ENCODE measurements at regions not wholly inside any gene's neighbourhood (a gene's known extent, or its start where the extent isn't known, plus 50 kb on each side); places are given as distances from the start of the nearest gene placed in this dataset.
"Not testable (repeated sequence)": the region's sequence is repeated elsewhere in the genome, so short reads cannot be mapped to it uniquely, and the experiment has no call there.

- no peak for DNase-seq
These were observed 144.5 kb upstream of the DIAPH2 start for GRCh38 chrX:96540111-96540631.

- not testable (repeated sequence) for DNase-seq
These were observed 138.4 kb upstream of the DIAPH2 start for GRCh38 chrX:96546281-96546680.

GRCh38 chrX:96551322-96551872 is 133.2 kb upstream of the DIAPH2 start:
- no peak for DNase-seq

- no peak for DNase-seq
These were observed 127.8 kb upstream of the DIAPH2 start for GRCh38 chrX:96556886-96557285.

GRCh38 chrX:96561129-96561528 is 123.5 kb upstream of the DIAPH2 start:
- DNase-seq = not testable (repeated sequence)

- DNase-seq = no peak
These were observed 121.0 kb upstream of the DIAPH2 start for GRCh38 chrX:96563646-96564045.

GRCh38 chrX:96564595-96564994 is 120.0 kb upstream of the DIAPH2 start:
- no peak for DNase-seq

GRCh38 chrX:96566878-96567277 is 117.8 kb upstream of the DIAPH2 start:
- DNase-seq = no peak

GRCh38 chrX:96568071-96568470 is 116.6 kb upstream of the DIAPH2 start:
- no peak for DNase-seq

- no peak for DNase-seq
These were observed 115.6 kb upstream of the DIAPH2 start for GRCh38 chrX:96569034-96569433.

- DNase-seq = no peak
These were observed 109.6 kb upstream of the DIAPH2 start for GRCh38 chrX:96575011-96575410.

GRCh38 chrX:96576368-96576767 is 108.3 kb upstream of the DIAPH2 start:
- no peak for DNase-seq

- DNase-seq = no peak
These were observed 105.9 kb upstream of the DIAPH2 start for GRCh38 chrX:96578781-96579180.

- no peak for DNase-seq
These were observed 105.4 kb upstream of the DIAPH2 start for GRCh38 chrX:96579252-96579651.

GRCh38 chrX:96590403-96590802 is 94.2 kb upstream of the DIAPH2 start:
- no peak for DNase-seq

GRCh38 chrX:96591421-96591820 is 93.2 kb upstream of the DIAPH2 start:
- no peak for DNase-seq

GRCh38 chrX:96597847-96598246 is 86.8 kb upstream of the DIAPH2 start:
- not testable (repeated sequence) for DNase-seq

- no peak for DNase-seq
These were observed 72.9 kb upstream of the DIAPH2 start for GRCh38 chrX:96611619-96612362.

GRCh38 chrX:96615448-96615847 is 69.2 kb upstream of the DIAPH2 start:
- DNase-seq = no peak

GRCh38 chrX:96619588-96619987 is 65.1 kb upstream of the DIAPH2 start:
- no peak for DNase-seq

GRCh38 chrX:96621811-96622210 is 62.8 kb upstream of the DIAPH2 start:
- DNase-seq = no peak

Measured in SIG-M5 (cell line).